K562 (cell line): ENCODE measurements at regions not wholly inside any gene's neighbourhood (a gene's known extent, or its start where the extent isn't known, plus 50 kb on each side); places are given as distances from the start of the nearest gene placed in this dataset.
"Not testable (repeated sequence)": the region's sequence is repeated elsewhere in the genome, so short reads cannot be mapped to it uniquely, and the experiment has no call there.

ENCODE experiments used
- ATAC-seq: fragments of 200-7000 bp; cut with Tn5 transposase; 3 replicates; pipeline ENCODE4 v1.9.1; 2020; ENCODE audit warnings: moderate library complexity
- BruUV-seq: library from RNA; stranded (reverse); fragments of 400-500 nt; replicated peaks from 2 replicates; lab custom pipeline; 2021; lab: Mats Ljungman, UMichigan
- CTCF ChIA-PET: fragments of 300-600 bp; formaldehyde crosslinking; extraction: SDS; loops from one replicate; lab custom pipeline; 2021; ENCODE audit warnings: low intra/inter-chr PET ratio; lab: Yijun Ruan, JAX
- POLR2A ChIA-PET: fragments of 300-600, 350-650 bp; sonication (Branson Sonifier 250); formaldehyde crosslinking; extraction: SDS; loops from one replicate; lab custom pipeline; 2021; ENCODE audit warnings: antibody characterized with exemption, inconsistent platforms; lab: Yijun Ruan, JAX
- DNase-seq, 4 experiments: peaks; one replicate each; pipeline versions ENCODE4 v3.0.0 to v3.0.0-alpha.2; 2011 to 2018; ENCODE audit warnings: low spot score in 3 of 4, mixed read lengths in 3 of 4; ENCODE audit errors: extremely low read depth in 1 of 4
- FAIRE-seq: peaks from 2 replicates; lab custom pipeline; 2011; peaks lifted over from hg19 to GRCh38; lab: Jason Lieb, UNC
- H2AFZ ChIP-seq: 2 replicates; pipeline ENCODE4 v1.6.0; 2011; ENCODE audit warnings: low read depth, low read length, control low read depth, inconsistent platforms
- H3K27ac ChIP-seq: fragments of 200-600 bp; 3 replicates; pipeline ENCODE4 v1.8.0; 2011; ENCODE audit warnings: low read depth, mild to moderate bottlenecking, control low read depth, inconsistent platforms, low read length, moderate library complexity, mixed read lengths; ENCODE audit errors: extremely low read depth
- H3K27me3 ChIP-seq, 2 experiments: fragments of 300-600 bp in 1 of 2; 2 replicates in 1 of 2; 3 replicates in 1 of 2; pipeline versions ENCODE4 v1.6.0 to v1.8.0; 2011; ENCODE audit warnings: inconsistent platforms in 2 of 2, low read length in 2 of 2, mild to moderate bottlenecking in 1 of 2, mixed read lengths in 1 of 2, moderate library complexity in 1 of 2; ENCODE audit not compliant: control insufficient read depth in 2 of 2, insufficient read depth in 2 of 2
- H3K36me3 ChIP-seq: fragments of 300-600 bp; 3 replicates; pipeline ENCODE4 v1.8.0; 2011; ENCODE audit warnings: mild to moderate bottlenecking, low read length, inconsistent platforms; ENCODE audit not compliant: control insufficient read depth, insufficient read depth
- H3K4me1 ChIP-seq, 2 experiments: fragments of 200-600 bp in 1 of 2; replicated peaks in 1 of 2; 2 replicates in 1 of 2; 3 replicates in 1 of 2; pipeline versions ENCODE4 v1.5.1 to v1.8.0; 2011; ENCODE audit warnings: inconsistent platforms in 2 of 2, low read length in 2 of 2, mild to moderate bottlenecking in 1 of 2, mixed read lengths in 1 of 2, moderate library complexity in 1 of 2; ENCODE audit not compliant: control insufficient read depth in 2 of 2, insufficient read depth in 2 of 2
- H3K4me2 ChIP-seq: 2 replicates; pipeline ENCODE4 v1.6.1; 2011; ENCODE audit warnings: low read length, control low read depth, inconsistent platforms, mixed read lengths; ENCODE audit not compliant: insufficient read depth
- H3K4me3 ChIP-seq: fragments of 200-600 bp; sonication (generic), shearing (Covaris generic); 2 replicates; pipeline ENCODE4 v1.5.1; 2016; ENCODE audit warnings: control low read depth, inconsistent platforms
- H3K79me2 ChIP-seq: fragments of 200-600 bp; 3 replicates; pipeline ENCODE4 v1.8.0; 2011; ENCODE audit warnings: low read length, inconsistent platforms; ENCODE audit not compliant: control insufficient read depth, insufficient read depth
- H3K9ac ChIP-seq, 2 experiments: 2 replicates each; pipeline versions ENCODE4 v1.6.0 to v1.6.1; 2011; ENCODE audit warnings: low read depth in 2 of 2, low read length in 2 of 2, control low read depth in 1 of 2, inconsistent platforms in 1 of 2, mild to moderate bottlenecking in 1 of 2, mixed read lengths in 1 of 2; ENCODE audit not compliant: insufficient read depth in 1 of 2
- H3K9me1 ChIP-seq: one replicate; pipeline ENCODE4 v1.6.0; 2011; ENCODE audit warnings: inconsistent platforms, mild to moderate bottlenecking, low read length, moderate library complexity; ENCODE audit not compliant: control insufficient read depth, insufficient read depth
- H3K9me3 ChIP-seq: replicated peaks from 2 replicates; pipeline ENCODE4 v1.5.1; 2011; ENCODE audit warnings: low read depth, low read length, inconsistent platforms; ENCODE audit not compliant: control insufficient read depth, insufficient read depth
- H4K20me1 ChIP-seq: replicated peaks from 2 replicates; pipeline ENCODE4 v1.6.1; 2011; ENCODE audit warnings: low read length, inconsistent platforms, mixed read lengths; ENCODE audit not compliant: control insufficient read depth, insufficient read depth
- CEBPB ChIP-seq: fragments of 450-650 bp; IDR thresholded peaks from 2 replicates; pipeline ENCODE4 v1.6.1; 2016; ENCODE audit warnings: missing genetic modification characterization, missing compliant biosample characterization
- DMBX1 ChIP-seq: fragments of 250-450 bp; sonication (Bioruptor Pico); IDR thresholded peaks from 2 replicates; pipeline ENCODE4 v1.8.0; 2022; ENCODE audit warnings: inconsistent platforms, mild to moderate bottlenecking, moderate library complexity, borderline replicate concordance
- FOSL1 ChIP-seq: fragments of 200-800 bp; sonication (Bioruptor generic); conservative IDR thresholded peaks from 2 replicates; pipeline ENCODE4 v1.6.1; 2016; ENCODE audit warnings: missing genetic modification characterization, missing compliant biosample characterization
- GTF2F1 ChIP-seq: IDR thresholded peaks from 2 replicates; pipeline ENCODE4 v1.6.1; 2011; ENCODE audit warnings: low read depth, low read length, improper control_type of control experiment
- KLF10 ChIP-seq: fragments of 250-450 bp; sonication (Bioruptor Pico); IDR thresholded peaks from 2 replicates; pipeline ENCODE4 v1.6.1; 2021; ENCODE audit warnings: matching md5 sums
- SRSF7 ChIP-seq: fragments of 200-400 bp; formaldehyde crosslinking; optimal IDR thresholded peaks from 2 replicates; pipeline ENCODE3; 2017; ENCODE audit warnings: mild to moderate bottlenecking, low read depth, low read length
- TAL1 ChIP-seq: fragments of 450-650 bp; IDR thresholded peaks from 2 replicates; pipeline ENCODE4 v1.6.1; 2016; ENCODE audit warnings: mild to moderate bottlenecking
- TSC22D4 ChIP-seq: fragments of 450-650 bp; IDR thresholded peaks from 2 replicates; pipeline ENCODE4 v1.6.1; 2016; ENCODE audit warnings: missing genetic modification characterization, missing biosample characterization, control low read depth
- ZNF146 ChIP-seq: IDR thresholded peaks from one replicate; pipeline ENCODE4 v1.6.1; 2018; ENCODE audit warnings: missing compliant biosample characterization; ENCODE audit not compliant: unreplicated experiment
- WGBS: fragments of 100-300 bp; shearing (Covaris generic); methylation state at CpG from one replicate; pipeline ENCODE4 v1.1.6; 2016; ENCODE audit warnings: low coverage, mixed read lengths; ENCODE audit not compliant: insufficient coverage; ENCODE audit errors: missing lambda C conversion rate; 5-methylcytosine and 5-hydroxymethylcytosine counted together
- in situ Hi-C: fragments of 300-500 bp; cut with MboI; formaldehyde crosslinking; loops from 4 replicates; pipeline ENCODE4 v1.15.0; 2018; ENCODE audit warnings: inconsistent platforms, mixed read lengths
- intact Hi-C: fragments of 100-400 bp; cut with micrococcal nuclease; formaldehyde crosslinking; loops from 2 replicates; pipeline ENCODE4 v1.14.2; 2022
- TF ChIP-seq, protein P1 (sequence below): sonication (generic); formaldehyde crosslinking; IDR thresholded peaks from 2 replicates; pipeline ENCODE4 v1.8.0; 2022; ENCODE audit warnings: missing genetic modification reagents, mild to moderate bottlenecking, borderline replicate concordance
- TF ChIP-seq, protein P2 (sequence below): fragments of 250-450 bp; sonication (Bioruptor Pico); IDR thresholded peaks from 2 replicates; pipeline ENCODE4 v1.4.0; 2020; ENCODE audit warnings: mild to moderate bottlenecking, moderate library complexity, borderline replicate concordance
- TF ChIP-seq, protein P3 (sequence below): fragments of 450-650 bp; IDR thresholded peaks from 2 replicates; pipeline ENCODE4 v1.6.1; 2016; ENCODE audit warnings: antibody characterized with exemption

DNA sequence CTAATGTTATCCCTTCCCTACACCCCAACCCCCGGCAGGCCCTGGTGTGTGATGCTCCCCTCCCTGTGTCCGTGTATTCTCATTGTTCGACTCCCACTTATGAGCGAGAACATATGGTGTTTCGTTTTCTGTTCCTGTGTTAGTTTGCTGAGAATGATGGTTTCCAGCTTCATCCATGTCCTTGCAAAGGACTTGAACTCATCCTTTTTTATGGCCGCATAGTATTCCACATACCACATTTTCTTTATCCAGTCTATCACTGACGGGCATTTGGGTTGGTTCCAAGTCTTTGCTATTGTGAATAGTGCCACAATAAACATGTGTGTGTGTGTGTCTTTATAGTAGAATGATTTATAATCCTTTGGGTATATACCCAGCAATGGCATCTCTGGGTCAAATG, 102.8 kb downstream of the POLR2M start:
- intact Hi-C loops, BruUV-seq: not testable (repeated sequence)

DNA sequence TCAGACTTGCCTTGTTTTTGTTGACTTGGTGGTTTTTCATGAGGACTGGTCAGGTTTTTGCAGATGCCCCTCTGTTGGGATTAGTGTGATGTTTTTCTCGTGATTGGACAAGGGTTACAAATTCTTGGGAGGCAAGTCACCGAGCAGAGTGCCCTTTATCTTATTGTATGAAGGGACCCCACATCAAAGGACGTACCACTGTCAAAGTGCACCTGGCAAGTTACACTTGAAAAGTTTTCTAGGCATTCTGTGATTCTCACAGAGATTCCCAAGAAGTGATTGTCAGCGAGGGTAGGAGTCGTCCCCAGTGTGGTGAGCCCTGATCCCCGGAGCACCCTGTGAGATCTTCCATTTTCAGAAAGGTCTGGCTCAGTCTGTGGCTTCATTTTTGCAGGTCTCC, 110.1 kb downstream of the POLR2M start:
- no TSS peak for BruUV-seq
- Histone ChIP-seq H4K20me1 (no peaks in the 10 kb centered on the region), H3K27me3 (peaks cover 11 to 30% of the 10 kb centered on the region in 2 experiments; a peak in 4 of 5 replicates), H3K4me3 (no peak overlapping the region), H3K9me3 (no peaks in the 10 kb centered on the region), H3K36me3 (no peaks in the 10 kb centered on the region), H3K79me2 (no peaks in the 10 kb centered on the region), H3K4me1 (no peaks in the 10 kb centered on the region), H3K9me1 (no peaks in the 10 kb centered on the region), H3K9ac (no peak overlapping the region), H3K4me2 (no peak overlapping the region), H3K27ac (no peak overlapping the region), H2AFZ (no peak overlapping the region)
- 0% methylated on average over 6 of the region's 6 CpGs for WGBS
- ATAC-seq = no peak
- no peak for FAIRE-seq
- POLR2A ChIA-PET = no interaction called here
- DNase-seq = no peak
- intact Hi-C loops = no loop called here
- in situ Hi-C loops = no loop called here
- CTCF ChIA-PET = no interaction called here
- TF ChIP-seq, protein P1, sequence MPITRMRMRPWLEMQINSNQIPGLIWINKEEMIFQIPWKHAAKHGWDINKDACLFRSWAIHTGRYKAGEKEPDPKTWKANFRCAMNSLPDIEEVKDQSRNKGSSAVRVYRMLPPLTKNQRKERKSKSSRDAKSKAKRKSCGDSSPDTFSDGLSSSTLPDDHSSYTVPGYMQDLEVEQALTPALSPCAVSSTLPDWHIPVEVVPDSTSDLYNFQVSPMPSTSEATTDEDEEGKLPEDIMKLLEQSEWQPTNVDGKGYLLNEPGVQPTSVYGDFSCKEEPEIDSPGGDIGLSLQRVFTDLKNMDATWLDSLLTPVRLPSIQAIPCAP = no peak
- no peak for TF ChIP-seq ZNF146
- TF ChIP-seq CEBPB (tag) = no peak
- no peak for TF ChIP-seq DMBX1
- no peak for TF ChIP-seq SRSF7
- TF ChIP-seq, protein P2, sequence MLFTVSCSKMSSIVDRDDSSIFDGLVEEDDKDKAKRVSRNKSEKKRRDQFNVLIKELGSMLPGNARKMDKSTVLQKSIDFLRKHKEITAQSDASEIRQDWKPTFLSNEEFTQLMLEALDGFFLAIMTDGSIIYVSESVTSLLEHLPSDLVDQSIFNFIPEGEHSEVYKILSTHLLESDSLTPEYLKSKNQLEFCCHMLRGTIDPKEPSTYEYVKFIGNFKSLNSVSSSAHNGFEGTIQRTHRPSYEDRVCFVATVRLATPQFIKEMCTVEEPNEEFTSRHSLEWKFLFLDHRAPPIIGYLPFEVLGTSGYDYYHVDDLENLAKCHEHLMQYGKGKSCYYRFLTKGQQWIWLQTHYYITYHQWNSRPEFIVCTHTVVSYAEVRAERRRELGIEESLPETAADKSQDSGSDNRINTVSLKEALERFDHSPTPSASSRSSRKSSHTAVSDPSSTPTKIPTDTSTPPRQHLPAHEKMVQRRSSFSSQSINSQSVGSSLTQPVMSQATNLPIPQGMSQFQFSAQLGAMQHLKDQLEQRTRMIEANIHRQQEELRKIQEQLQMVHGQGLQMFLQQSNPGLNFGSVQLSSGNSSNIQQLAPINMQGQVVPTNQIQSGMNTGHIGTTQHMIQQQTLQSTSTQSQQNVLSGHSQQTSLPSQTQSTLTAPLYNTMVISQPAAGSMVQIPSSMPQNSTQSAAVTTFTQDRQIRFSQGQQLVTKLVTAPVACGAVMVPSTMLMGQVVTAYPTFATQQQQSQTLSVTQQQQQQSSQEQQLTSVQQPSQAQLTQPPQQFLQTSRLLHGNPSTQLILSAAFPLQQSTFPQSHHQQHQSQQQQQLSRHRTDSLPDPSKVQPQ (CRISPR knock-in tag) = no peak
- no peak for TF ChIP-seq TAL1
- TF ChIP-seq FOSL1 (tag) = no peak
- no peak for TF ChIP-seq TSC22D4 (tag)
- TF ChIP-seq, protein P3, sequence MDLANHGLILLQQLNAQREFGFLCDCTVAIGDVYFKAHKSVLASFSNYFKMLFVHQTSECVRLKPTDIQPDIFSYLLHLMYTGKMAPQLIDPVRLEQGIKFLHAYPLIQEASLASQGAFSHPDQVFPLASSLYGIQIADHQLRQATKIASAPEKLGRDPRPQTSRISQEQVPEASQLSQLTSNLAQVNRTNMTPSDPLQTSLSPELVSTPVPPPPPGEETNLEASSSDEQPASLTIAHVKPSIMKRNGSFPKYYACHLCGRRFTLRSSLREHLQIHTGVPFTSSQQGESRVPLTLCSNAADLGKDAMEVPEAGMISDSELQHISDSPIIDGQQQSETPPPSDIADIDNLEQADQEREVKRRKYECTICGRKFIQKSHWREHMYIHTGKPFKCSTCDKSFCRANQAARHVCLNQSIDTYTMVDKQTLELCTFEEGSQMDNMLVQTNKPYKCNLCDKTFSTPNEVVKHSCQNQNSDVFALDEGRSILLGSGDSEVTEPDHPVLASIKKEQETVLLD = no peak
- no peak for TF ChIP-seq KLF10
- TF ChIP-seq GTF2F1 = no peak

More for the DNA sequence above, 102.8 kb downstream of the POLR2M start:
- H3K9me3 ChIP-seq, DNase-seq, FAIRE-seq, in situ Hi-C loops, H2AFZ ChIP-seq, H3K9ac ChIP-seq, H3K4me3 ChIP-seq, H3K79me2 ChIP-seq, H3K27ac ChIP-seq, H4K20me1 ChIP-seq, H3K4me1 ChIP-seq, H3K9me1 ChIP-seq, ATAC-seq, CTCF ChIA-PET, H3K36me3 ChIP-seq, H3K4me2 ChIP-seq: not testable (repeated sequence)
- POLR2A ChIA-PET = interaction anchor here (1.0 kb wide), 1 partner anchor 184 kb away, joined by 3 read pairs; no protein-coding TSS in a partner anchor
- WGBS = 32% methylated on average over 7 of the region's 7 CpGs
- peaks cover 0 to 11% of the 10 kb centered on the region in 2 experiments; a peak in 2 of 5 replicates for H3K27me3 ChIP-seq
- TF ChIP-seq ZNF146 = peak; percentile 86
